ENCODE measurements at regions not wholly inside any gene's neighbourhood (a gene's known extent, or its start where the extent isn't known, plus 50 kb on each side); places are given as distances from the start of the nearest gene placed in this dataset.

DNA sequence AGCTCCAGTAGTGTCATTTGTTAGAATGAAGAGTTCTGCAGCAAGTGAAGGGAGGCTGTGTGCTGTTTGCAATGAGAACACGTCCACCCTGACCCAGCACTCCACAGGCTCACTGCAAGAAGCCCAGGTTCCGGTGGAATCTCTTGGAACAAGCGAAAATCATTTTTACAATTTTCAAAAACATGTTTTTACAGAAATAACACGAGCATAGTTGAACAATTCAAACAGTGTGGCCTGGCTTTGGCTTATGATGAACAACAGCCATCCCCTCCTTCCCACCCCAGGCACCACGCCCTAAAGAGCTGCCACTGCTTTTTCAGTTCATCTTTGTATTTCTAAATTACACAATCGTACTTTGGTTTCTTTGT is 59.5 kb upstream of the KY start (continued):
- TF ChIP-seq, protein P1, sequence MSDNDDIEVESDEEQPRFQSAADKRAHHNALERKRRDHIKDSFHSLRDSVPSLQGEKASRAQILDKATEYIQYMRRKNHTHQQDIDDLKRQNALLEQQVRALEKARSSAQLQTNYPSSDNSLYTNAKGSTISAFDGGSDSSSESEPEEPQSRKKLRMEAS (IDR thresholded peaks at IDR 0.05): no peak
- no peak for TF ChIP-seq FOSL2 (IDR thresholded peaks at IDR 0.05)
- TF ChIP-seq FOSL2 (CRISPR knock-in tag; IDR thresholded peaks at IDR 0.05): no peak

DNA sequence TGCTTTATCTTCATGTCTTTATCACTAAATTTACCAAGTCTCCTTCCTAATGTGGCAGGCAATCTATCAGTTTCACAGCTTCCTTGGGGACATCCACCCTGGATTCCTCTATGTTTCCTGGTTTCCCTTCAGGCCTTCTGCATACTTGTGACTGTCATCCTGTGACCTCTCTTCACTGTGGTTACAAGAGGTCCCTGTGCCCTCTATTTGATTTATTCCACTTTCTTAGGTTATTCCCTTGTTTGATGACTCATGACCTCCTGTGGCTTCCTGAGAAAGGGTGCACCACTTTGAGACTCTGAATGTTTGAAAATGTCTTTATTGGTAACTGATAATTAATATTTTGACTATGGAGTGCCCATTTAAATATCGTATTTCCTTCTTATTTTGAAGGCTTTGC is 60.5 kb upstream of the KY start:
- POLR2A ChIA-PET: no interaction called here
- Histone ChIP-seq H3K4me2 (no peak overlapping the region), H3K9me3 (no peaks in the 10 kb centered on the region), H3K27ac (no peak overlapping the region), H3K4me3 (no peak overlapping the region), H3K4me1 (no peaks in the 10 kb centered on the region)
- no peak for DNase-seq (ENCODE audit: low read depth in 1 of 2, low spot score in 1 of 2)
- TF ChIP-seq EP300 (IDR thresholded peaks at IDR 0.05): no peak
- TF ChIP-seq RFX5 (IDR thresholded peaks at IDR 0.05): no peak
- no peak for TF ChIP-seq CBX8 (IDR thresholded peaks at IDR 0.05)
- no peak for TF ChIP-seq GATA3 (IDR thresholded peaks at IDR 0.05; ENCODE audit: borderline replicate concordance)
- no peak for TF ChIP-seq ZSCAN20 (CRISPR knock-in tag; IDR thresholded peaks at IDR 0.05)
- no peak for TF ChIP-seq RARB (CRISPR knock-in tag; IDR thresholded peaks at IDR 0.05)
- no peak for TF ChIP-seq KDM1A (IDR thresholded peaks at IDR 0.05; ENCODE audit: low read depth)
- TF ChIP-seq HOXA7 (CRISPR knock-in tag; IDR thresholded peaks at IDR 0.05): no peak
- WGBS (ENCODE audit: missing lambda C conversion rate): 4% methylated on average over 1 of the region's 1 CpG
- FAIRE-seq: no peak
- CTCF ChIA-PET: no interaction called here
- no peak for ATAC-seq

DNA sequence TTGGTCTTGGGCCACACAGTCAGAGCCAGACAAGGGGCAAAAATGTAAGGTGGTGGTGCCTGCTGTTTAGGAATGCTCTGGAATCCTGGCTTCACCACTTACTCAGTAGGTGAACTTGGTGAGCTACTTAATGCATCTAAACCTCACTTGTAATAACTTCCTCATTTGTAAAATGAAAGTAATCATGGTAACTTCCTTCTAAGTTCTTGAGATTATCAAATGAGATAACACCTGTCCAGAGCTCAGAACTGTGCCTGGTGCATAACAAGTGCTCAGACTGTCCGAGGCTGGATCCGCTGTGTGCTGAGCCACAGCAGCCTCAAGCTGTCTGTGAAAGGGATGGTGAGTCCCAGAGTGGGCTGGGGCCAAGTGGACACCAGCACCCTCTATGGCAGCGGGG is 62.8 kb upstream of the KY start:
- CTCF ChIA-PET: interaction anchor here (0.6 kb wide), 1 partner anchor 11 kb away, joined by 4 read pairs; no protein-coding TSS in a partner anchor
- no peak for ATAC-seq
- TF ChIP-seq ZNF302 (CRISPR knock-in tag; IDR thresholded peaks at IDR 0.05): no peak
- no peak for TF ChIP-seq CHD2 (IDR thresholded peaks at IDR 0.05; ENCODE audit: low read length, partially characterized antibody)
- no peak for TF ChIP-seq CBX8 (IDR thresholded peaks at IDR 0.05)
- no peak for TF ChIP-seq FOSL2 (IDR thresholded peaks at IDR 0.05)
- TF ChIP-seq FOSL2 (CRISPR knock-in tag; IDR thresholded peaks at IDR 0.05): no peak
- TF ChIP-seq, protein P2, sequence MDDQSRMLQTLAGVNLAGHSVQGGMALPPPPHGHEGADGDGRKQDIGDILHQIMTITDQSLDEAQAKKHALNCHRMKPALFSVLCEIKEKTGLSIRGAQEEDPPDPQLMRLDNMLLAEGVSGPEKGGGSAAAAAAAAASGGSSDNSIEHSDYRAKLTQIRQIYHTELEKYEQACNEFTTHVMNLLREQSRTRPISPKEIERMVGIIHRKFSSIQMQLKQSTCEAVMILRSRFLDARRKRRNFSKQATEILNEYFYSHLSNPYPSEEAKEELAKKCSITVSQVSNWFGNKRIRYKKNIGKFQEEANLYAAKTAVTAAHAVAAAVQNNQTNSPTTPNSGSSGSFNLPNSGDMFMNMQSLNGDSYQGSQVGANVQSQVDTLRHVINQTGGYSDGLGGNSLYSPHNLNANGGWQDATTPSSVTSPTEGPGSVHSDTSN (IDR thresholded peaks at IDR 0.05): no peak
- TF ChIP-seq RARB (CRISPR knock-in tag; IDR thresholded peaks at IDR 0.05): no peak
- TF ChIP-seq FOXS1 (CRISPR knock-in tag; IDR thresholded peaks at IDR 0.05): no peak
- TF ChIP-seq MAFK (IDR thresholded peaks at IDR 0.05; ENCODE audit: partially characterized antibody): no peak
- POLR2A ChIA-PET: no interaction called here
- 57% methylated on average over 3 of the region's 3 CpGs for WGBS (ENCODE audit: missing lambda C conversion rate)
- FAIRE-seq: no peak
- no peak overlapping the region for H3K4me3 ChIP-seq
- DNase-seq (ENCODE audit: low read depth in 1 of 2, low spot score in 1 of 2): no peak
- no peak overlapping the region for H3K4me2 ChIP-seq
- no peaks in the 10 kb centered on the region for H3K9me3 ChIP-seq
- H3K27ac ChIP-seq: no peak overlapping the region
- no peaks in the 10 kb centered on the region for H3K4me1 ChIP-seq

DNA sequence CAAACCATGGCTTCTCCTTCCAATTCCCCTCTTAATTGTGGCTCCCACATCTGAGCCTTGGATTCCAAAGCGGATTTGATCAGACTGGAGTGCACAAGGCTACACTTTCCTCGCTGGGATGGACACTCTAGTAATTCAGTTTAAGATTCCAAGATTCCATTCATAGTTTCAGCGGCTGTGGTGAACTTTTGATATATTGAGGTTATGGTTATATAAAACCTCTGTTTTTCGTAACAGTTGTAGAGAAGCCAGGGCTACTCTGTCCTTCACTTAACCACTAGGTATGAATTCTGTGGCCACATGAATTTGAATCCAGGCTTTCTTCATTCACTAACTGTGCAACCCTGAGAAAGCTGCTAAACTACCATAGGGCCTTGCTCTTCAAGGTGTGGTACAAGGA is 67.9 kb upstream of the KY start:
- no peak for TF ChIP-seq NPAS2 (CRISPR knock-in tag; IDR thresholded peaks at IDR 0.05; ENCODE audit: borderline replicate concordance)
- TF ChIP-seq JUNB (IDR thresholded peaks at IDR 0.05): no peak
- no peak for TF ChIP-seq JUN (IDR thresholded peaks at IDR 0.05)
- no peak for TF ChIP-seq ZFP36 (IDR thresholded peaks at IDR 0.05; ENCODE audit: borderline replicate concordance, partially characterized antibody)
- TF ChIP-seq NR3C1 (IDR thresholded peaks at IDR 0.05): no peak
- TF ChIP-seq HOXA7 (CRISPR knock-in tag; IDR thresholded peaks at IDR 0.05): no peak
- no peak for TF ChIP-seq TP53 (CRISPR knock-in tag; IDR thresholded peaks at IDR 0.05)
- no peak for TF ChIP-seq CHD2 (IDR thresholded peaks at IDR 0.05; ENCODE audit: low read length, partially characterized antibody)
- TF ChIP-seq, protein P3, sequence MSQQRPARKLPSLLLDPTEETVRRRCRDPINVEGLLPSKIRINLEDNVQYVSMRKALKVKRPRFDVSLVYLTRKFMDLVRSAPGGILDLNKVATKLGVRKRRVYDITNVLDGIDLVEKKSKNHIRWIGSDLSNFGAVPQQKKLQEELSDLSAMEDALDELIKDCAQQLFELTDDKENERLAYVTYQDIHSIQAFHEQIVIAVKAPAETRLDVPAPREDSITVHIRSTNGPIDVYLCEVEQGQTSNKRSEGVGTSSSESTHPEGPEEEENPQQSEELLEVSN (IDR thresholded peaks at IDR 0.05; ENCODE audit: borderline replicate concordance, low read depth): no peak
- no peak for TF ChIP-seq HEYL (CRISPR knock-in tag; IDR thresholded peaks at IDR 0.05)
- TF ChIP-seq KDM1A (IDR thresholded peaks at IDR 0.05; ENCODE audit: low read depth): no peak
- 27% methylated on average over 4 of the region's 4 CpGs for WGBS (ENCODE audit: missing lambda C conversion rate)
- H3K4me2 ChIP-seq: no peak overlapping the region
- ATAC-seq (no peak), FAIRE-seq (no peak), DNase-seq (ENCODE audit: low read depth in 1 of 2, low spot score in 1 of 2) (no peak)
- H3K9me3 ChIP-seq: no peaks in the 10 kb centered on the region
- no peak overlapping the region for H3K4me3 ChIP-seq
- H3K4me1 ChIP-seq: no peaks in the 10 kb centered on the region
- no peak overlapping the region for H3K27ac ChIP-seq
- POLR2A ChIA-PET: no interaction called here
- CTCF ChIA-PET: no interaction called here

All from A549 (cell line).